Breast epithelium (tissue), 3 donors: ENCODE measurements at regions not wholly inside any gene's neighbourhood (a gene's known extent, or its start where the extent isn't known, plus 50 kb on each side); places are given as distances from the start of the nearest gene placed in this dataset.

Experiments
- CTCF ChIP-seq, 3 donors: fragments of 450-650 bp; IDR thresholded peaks; one replicate each; pipeline ENCODE4 v1.5.1; 2016 to 2017; ENCODE audit warnings: antibody characterized with exemption in 3 of 3, mild to moderate bottlenecking in 3 of 3, moderate library complexity in 3 of 3
- POLR2A ChIP-seq: fragments of 450-650 bp; IDR thresholded peaks from one replicate; pipeline ENCODE4 v1.6.1; 2016; ENCODE audit warnings: antibody characterized with exemption, mild to moderate bottlenecking, moderate library complexity
- POLR2AphosphoS5 ChIP-seq, 3 donors: sonication (generic); formaldehyde crosslinking; IDR thresholded peaks; one replicate each; pipeline ENCODE4 v1.6.1; 2017; ENCODE audit warnings: antibody characterized with exemption in 3 of 3

DNA sequence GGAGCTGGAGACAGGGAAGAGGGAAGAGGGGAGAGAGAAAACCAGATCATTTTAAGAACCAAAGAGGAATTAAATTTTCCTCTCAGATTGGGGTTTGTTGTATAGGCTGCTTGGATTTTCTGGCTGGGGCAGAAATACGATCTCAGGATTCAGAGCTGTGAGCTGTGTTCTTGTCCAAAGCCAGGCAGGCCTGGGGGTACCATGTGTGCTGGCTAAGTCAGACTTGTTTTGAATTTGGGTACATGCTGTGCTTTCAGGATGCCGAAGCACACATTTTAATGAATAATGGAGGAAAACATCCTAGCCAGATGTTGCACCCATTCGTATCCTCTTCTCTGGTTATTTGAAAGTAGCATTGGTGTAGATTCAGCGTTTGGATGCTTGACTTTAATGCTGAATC is 170.3 kb upstream of the PODXL start:
- TF ChIP-seq CTCF (IDR thresholded peaks at IDR 0.05) (no peak), POLR2A (no peak), POLR2AphosphoS5 (IDR thresholded peaks at IDR 0.05) (no peak)
